Right forelimb (tissue), 1 donor: ENCODE measurements at regions not wholly inside any gene's neighbourhood (a gene's known extent, or its start where the extent isn't known, plus 50 kb on each side); places are given as distances from the start of the nearest gene placed in this dataset.

Experiments
- DNase-seq: peaks from one replicate; pipeline ENCODE4 v3.0.0-alpha.2; 2018

DNA sequence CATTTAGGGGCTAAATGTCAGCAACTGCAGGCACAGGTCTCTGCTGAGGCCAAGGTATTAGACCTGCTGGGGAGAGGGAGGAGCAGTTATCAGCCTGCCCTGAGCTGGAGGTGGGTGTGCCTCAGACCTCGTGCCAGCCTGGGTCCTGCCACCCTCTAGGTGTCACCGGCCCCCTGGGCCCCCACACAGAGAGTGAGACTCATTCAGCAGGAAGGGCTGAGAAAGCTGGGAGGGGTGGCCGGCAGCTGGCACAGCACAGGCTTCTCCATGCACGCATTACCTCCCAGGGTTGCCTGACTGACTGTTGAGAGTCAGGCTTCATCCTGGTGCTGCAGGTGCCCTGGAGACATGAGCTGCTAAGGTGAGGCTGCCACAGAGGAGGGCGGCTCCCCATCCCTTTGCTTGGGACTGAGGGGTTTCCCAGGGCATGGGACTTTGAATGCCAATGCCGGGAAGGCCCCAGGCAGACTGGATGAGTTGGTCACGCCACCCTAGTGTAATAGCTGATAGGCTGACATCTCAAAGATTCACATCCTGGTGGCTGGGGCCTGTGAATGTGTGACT lies 75.3 kb upstream of the C14orf180 start:
- DNase-seq = peak; percentile 40

DNA sequence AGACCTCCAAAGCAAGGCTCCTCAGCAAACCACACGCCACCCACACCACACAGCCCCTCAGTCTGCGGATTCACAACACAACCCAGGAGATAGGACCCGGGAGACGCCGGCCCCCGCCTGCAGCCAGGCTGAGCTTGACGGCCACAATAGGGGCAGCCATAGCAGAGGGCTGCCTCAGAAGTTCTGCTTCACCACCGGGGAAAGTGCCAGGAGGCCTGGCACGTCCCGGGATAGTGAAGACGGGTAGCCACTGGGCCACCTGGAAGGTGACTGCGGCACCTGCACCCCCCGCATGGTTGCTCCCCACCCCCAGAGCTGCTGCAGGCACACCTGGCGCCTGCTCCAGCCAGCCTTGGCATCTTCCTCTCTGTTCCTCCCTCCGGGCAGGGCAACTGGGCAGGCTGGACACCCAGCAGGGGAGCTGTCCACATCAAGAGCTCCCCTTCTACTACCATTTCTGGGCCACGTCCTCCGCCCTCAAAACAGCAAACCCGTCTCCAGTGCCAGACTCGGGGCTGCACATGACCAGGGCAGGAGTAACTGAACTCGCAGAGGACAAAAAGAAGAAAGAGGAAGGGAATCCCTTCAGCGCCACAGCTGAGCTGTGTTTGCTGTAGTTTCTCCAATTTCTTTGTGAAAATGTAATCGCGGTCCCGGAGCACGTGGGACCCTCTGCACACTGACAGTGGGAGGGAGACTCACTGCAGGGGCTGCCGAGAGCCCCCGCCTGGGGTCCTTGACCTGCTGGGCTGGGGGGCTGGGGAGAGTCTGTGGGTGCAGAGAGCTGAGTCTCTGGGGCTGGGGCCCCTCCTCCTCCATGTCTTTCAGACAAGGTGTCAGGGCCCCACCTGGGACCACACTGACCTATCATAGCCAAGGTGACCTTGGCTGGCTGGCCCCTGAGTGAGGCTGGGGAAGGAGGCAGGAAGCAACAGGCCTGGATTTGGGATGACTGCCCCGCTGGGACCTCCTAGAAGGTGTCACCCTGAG lies 74.2 kb upstream of the C14orf180 start:
- DNase-seq = no peak

GRCh38 chr14:104506461-104507253 lies 72.9 kb upstream of the C14orf180 start:
- no peak for DNase-seq

DNA sequence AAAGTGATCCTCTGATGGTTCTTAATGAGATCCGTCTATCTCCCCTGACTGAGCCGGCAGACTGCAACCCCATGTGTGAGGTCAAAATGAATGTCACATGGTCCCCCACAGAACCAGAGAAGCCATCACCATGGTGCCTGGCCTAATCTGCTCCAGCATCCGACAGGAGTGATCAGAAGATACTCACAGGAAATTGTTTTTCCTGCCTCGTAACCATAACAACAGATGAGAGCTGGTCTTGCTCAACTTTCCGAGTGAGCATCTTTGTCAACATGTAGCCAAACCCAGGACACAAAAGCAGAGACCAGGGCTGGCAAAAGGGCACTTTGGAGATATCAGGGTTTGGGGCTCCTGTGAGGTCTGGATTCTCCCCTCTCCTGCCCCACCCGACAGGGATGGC lies 72.1 kb upstream of the C14orf180 start:
- DNase-seq = no peak

GRCh38 chr14:104509673-104510072 lies 69.9 kb upstream of the C14orf180 start:
- no peak for DNase-seq

- no peak for DNase-seq
Observed at GRCh38 chr14:104510216-104510615, 69.3 kb upstream of the C14orf180 start.

GRCh38 chr14:104510794-104511611 lies 68.6 kb upstream of the C14orf180 start:
- no peak for DNase-seq

DNA sequence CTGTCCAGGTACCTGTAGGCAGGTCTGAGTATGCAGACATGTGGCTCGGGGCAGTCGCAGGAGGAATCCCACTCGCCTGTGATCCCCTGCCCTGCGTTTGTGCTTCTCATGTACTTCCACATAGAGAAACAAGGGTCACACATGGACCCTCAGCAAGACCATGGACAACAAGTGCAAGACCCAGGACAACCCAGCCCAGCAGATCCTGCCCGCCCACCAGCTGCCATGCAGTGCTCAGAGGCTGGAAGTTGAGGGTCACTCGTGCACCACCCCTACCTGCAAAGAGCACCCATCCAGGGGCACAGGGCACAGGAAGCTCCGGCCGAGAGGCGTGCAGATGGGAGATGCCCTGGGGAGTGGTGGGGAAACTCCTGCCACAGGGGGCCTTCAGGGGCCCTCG lies 67.5 kb upstream of the C14orf180 start:
- DNase-seq = no peak

GRCh38 chr14:104512771-104513640 lies 66.6 kb upstream of the C14orf180 start:
- DNase-seq = no peak

DNA sequence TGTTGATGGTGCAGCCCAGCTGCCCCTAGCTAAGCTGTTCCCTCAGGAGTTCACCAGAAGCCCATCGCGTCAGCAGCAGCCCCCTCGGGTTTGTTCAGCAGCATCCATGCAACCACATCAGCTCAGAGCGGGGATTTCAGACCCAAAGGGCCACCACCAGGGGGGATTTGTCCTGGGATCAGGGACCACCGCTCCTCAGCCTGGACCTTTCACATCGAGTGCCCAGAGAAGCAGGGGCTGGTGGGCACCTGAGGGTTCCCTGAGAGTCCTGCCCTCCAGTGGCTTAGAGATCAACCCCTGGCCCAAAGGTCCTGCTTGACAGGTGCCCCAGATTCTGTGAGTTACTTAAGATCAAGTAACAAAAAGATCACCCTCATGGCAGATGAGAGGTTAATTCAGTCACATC lies 65.9 kb upstream of the C14orf180 start:
- DNase-seq = no peak

GRCh38 chr14:104514156-104514848 lies 65.3 kb upstream of the C14orf180 start:
- no peak for DNase-seq

GRCh38 chr14:104515059-104515810 lies 64.3 kb upstream of the C14orf180 start:
- DNase-seq = no peak

DNA sequence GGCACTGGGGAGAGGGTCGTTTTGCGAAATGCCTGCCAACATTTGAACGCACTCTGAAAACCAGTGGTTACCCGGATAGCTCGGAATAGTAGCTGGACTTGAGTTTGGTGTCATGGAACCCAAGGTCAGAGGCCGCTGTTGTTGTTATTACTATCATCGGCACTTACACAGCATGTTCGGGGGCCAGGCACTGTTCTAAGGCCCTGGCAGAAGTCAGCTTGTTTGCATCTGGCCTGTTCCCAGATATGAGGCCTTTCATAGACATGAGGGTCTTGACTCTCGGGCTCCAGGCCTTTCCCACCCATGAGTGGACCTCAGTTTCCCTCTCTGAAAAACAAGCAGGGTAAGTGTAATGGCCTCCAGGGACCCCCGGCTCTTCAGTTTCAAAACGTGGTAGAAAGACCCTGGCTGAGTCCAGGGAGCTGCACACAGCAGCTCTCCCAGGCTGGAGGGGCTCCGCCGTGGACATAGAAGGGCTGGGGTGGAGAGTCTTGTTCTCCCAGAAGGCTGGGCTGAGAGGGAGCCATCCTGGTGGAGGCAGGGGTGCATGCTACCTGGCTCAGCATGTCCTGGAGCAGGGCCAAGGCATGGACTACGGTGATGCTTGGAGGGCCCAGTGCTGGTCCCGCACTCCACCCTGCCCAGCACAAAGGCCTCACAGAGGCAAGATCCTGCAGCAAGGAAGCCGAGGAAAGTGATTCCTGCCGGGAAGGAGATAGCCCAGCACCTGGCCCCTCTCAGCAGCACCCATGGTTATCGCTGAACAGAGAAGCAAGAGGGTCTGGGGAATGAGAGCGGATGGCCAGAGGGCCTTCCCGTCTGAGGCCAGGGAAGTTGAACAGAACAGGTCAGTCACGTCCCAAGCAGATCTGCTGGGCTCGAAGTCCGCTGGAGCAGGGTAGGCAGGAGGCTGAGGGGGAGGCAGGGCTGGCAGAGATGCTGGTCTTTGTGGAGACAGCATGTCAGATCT lies 63.5 kb upstream of the C14orf180 start:
- no peak for DNase-seq

DNA sequence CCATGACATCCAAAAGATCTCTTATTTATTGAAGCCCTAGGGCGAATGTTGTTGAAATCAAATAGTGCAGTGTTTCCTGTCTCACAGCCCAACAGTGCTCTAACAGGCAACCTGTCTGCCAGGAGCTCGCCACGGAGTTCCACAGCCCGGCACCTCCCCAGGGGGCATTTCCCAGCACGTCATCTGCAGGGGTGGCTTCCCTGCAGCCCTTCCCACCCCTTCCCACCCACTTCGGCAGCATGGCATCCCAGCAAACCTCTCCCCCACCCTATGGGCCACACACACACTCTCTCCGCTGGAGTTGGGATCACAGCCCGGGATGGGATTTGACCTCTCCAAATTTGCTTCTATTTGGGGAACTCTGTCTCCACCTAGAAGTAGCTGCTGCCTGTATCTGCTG lies 62.7 kb upstream of the C14orf180 start:
- DNase-seq = no peak

DNA sequence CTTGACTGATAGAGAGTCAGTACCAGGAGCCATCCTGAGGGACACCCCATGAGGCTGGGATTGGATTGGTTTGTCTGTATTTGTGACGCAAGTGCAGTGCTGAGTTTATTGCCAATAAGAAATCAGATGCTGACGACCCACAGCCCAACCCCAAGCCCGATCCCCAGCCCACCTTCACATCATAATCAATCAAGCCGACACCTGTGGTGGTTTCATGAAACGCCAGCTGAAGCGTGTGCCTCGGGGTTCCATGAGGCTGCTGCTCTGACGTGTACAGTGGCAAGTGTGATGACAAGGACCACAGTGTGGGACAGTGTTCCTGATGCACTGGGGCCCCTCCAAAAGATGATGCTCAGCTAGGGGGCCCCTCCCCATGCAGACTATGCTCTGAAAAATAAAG lies 62.1 kb upstream of the C14orf180 start:
- DNase-seq = no peak

- DNase-seq = no peak
Observed at GRCh38 chr14:104517867-104518266, 61.7 kb upstream of the C14orf180 start.

DNA sequence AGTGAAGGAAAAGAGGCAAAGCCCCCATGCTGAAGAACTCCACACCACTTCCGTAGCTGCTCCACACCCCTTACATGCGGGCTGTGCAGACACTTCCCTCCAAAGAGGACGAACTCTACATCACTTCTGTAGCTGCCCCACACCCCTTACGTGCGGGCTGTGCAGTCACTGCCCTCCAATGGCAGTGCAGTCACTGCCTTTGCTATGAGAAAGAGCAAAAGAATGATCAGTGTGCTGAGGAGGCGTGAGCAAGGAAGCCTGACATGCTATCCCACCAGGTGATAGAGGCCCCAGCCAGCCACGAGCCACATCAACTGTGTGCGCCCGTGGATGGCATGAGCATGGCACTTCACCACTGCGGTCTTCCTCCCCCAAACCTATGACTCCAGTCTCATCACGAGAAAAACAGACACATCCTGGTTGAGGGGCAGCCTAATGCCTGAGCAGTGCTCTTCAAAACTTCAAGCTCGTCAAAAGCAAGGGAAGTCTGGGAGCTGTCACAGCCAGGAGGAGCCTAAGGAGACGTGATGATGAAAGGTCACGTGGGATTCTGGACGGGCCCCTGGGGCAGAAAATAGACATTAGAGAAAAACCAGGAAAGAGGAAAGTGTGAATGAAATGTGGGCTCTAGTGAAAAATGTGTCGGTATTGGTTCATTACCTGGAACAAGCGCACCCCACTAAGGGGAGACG lies 60.8 kb upstream of the C14orf180 start:
- DNase-seq = no peak

DNA sequence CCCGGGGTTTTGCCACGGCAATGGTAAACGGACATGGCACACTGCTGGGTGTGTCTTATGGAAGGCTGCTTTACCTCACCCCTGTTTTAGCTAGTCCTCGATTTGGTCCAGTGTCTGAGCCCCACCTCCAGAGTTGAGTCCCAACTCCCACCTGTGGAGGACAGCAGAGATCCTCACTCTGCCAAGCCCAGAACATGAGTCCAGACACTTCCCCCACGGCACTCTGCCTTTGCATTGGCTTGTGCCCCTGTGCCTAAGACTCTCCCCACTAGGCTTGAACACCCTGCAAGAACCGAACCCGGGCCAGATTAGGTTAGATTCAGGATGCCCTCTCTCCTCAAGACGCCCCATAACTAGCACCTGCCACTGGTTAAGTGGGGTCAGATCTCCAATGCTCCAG lies 59.8 kb upstream of the C14orf180 start:
- DNase-seq = no peak
